ENCODE measurements at regions not wholly inside any gene's neighbourhood (a gene's known extent, or its start where the extent isn't known, plus 50 kb on each side); places are given as distances from the start of the nearest gene placed in this dataset.

DNA sequence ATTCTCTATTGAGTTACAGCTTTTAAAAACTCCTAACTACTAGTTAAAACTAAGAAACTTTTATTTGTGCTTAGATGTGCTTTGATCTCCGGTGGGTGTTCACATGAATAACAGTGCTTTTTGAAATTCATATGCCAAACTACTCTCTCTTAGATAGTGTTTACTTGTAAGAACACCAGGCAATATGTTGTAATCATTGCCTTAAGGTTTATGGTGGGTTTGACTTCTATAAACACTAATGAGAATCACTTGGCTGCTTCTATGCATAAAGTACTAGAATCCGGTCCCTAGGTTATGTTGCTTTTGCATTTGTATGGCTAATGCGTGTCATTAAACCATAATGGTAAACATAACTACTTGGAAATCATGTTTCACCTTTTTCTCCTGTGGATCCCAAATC lies 203.9 kb upstream of the VSTM2A start:
- TF ChIP-seq CTCF (IDR thresholded peaks at IDR 0.05 in 2 of 3, conservative IDR thresholded peaks at IDR 0.05 in 1 of 3; ENCODE audit: borderline replicate concordance in 1 of 3, insufficient read depth in 1 of 3, low read depth in 2 of 3, low read length in 2 of 3), result no peak
- TF ChIP-seq RAD21 (IDR thresholded peaks at IDR 0.05; ENCODE audit: low read depth), result no peak
- no peak for TF ChIP-seq EGR1 (IDR thresholded peaks at IDR 0.05; ENCODE audit: low read depth)

Measured in HCT116 (cell line).